H1 (cell line): ENCODE measurements at regions not wholly inside any gene's neighbourhood (a gene's known extent, or its start where the extent isn't known, plus 50 kb on each side); places are given as distances from the start of the nearest gene placed in this dataset.
A peak's percentile ranks its signal among the peaks of the same experiment; 100 is the strongest.

Experiments used
- CTCF ChIA-PET: fragments of 300-600 bp; sonication (Branson Sonifier 250); formaldehyde crosslinking; loops from one replicate; lab custom pipeline; 2021; ENCODE audit not compliant: partially characterized antibody; lab: Charles Lee
- POLR2A ChIA-PET: fragments of 300-600 bp; sonication (Branson Sonifier 250); formaldehyde crosslinking; loops from one replicate; lab custom pipeline; 2021; ENCODE audit warnings: inconsistent platforms; ENCODE audit not compliant: partially characterized antibody; lab: Charles Lee
- DNase-seq, 2 experiments: peaks; one replicate each; pipeline versions ENCODE4 v3.0.0 to v3.0.0-alpha.2; 2010 to 2022; ENCODE audit warnings: low spot score in 2 of 2, low read depth in 1 of 2, mixed read lengths in 1 of 2
- FAIRE-seq: peaks from 2 replicates; lab custom pipeline; 2011; peaks lifted over from hg19 to GRCh38; lab: Jason Lieb, UNC
- H2AFZ ChIP-seq: 2 replicates; pipeline ENCODE4 v1.8.1; 2012; ENCODE audit warnings: low read length, inconsistent platforms
- H2AK5ac ChIP-seq: 2 replicates; pipeline ENCODE4 v1.6.1; 2013; ENCODE audit warnings: low read depth, low read length
- H2BK120ac ChIP-seq: replicated peaks from 2 replicates; pipeline ENCODE3; 2013; ENCODE audit warnings: low read depth, low read length, inconsistent platforms
- H2BK12ac ChIP-seq: 2 replicates; pipeline ENCODE4 v1.6.1; 2013; ENCODE audit warnings: low read depth, low read length
- H2BK15ac ChIP-seq: 2 replicates; pipeline ENCODE4 v1.6.1; 2013; ENCODE audit warnings: low read length
- H2BK20ac ChIP-seq: 2 replicates; pipeline ENCODE4 v1.6.1; 2013; ENCODE audit warnings: low read length
- H2BK5ac ChIP-seq: 2 replicates; pipeline ENCODE4 v1.6.1; 2013; ENCODE audit warnings: low read depth, low read length
- H3K14ac ChIP-seq: 2 replicates; pipeline ENCODE4 v1.6.1; 2013; ENCODE audit warnings: inconsistent platforms; ENCODE audit not compliant: insufficient read length
- H3K18ac ChIP-seq: 2 replicates; pipeline ENCODE4 v1.6.1; 2013; ENCODE audit warnings: low read length; ENCODE audit errors: extremely low read depth
- H3K23ac ChIP-seq: 2 replicates; pipeline ENCODE4 v1.6.1; 2013; ENCODE audit warnings: inconsistent platforms; ENCODE audit not compliant: insufficient read length
- H3K23me2 ChIP-seq: 2 replicates; pipeline ENCODE4 v1.6.1; 2013; ENCODE audit warnings: low read depth, low read length
- H3K27ac ChIP-seq: 2 replicates; pipeline ENCODE4 v1.6.1; 2011; ENCODE audit warnings: low read depth, low read length, inconsistent platforms
- H3K27me3 ChIP-seq, 4 experiments: replicated peaks in 1 of 4; 1 replicate in 1 of 4; 2 replicates in 3 of 4; pipeline versions ENCODE4 v1.6.1 to v1.8.1; 2011 to 2013; ENCODE audit warnings: low read length in 3 of 4, mild to moderate bottlenecking in 3 of 4, inconsistent platforms in 2 of 4, mixed read lengths in 2 of 4, moderate library complexity in 1 of 4; ENCODE audit not compliant: control insufficient read depth in 3 of 4, insufficient read depth in 3 of 4; ENCODE audit errors: extremely low read depth in 1 of 4
- H3K36me3 ChIP-seq, 4 experiments: 2 replicates each; pipeline versions ENCODE4 v1.6.1 to v1.8.1; 2011 to 2013; ENCODE audit warnings: mild to moderate bottlenecking in 4 of 4, low read length in 3 of 4, moderate library complexity in 2 of 4, control low read depth in 1 of 4, inconsistent platforms in 1 of 4; ENCODE audit not compliant: insufficient read depth in 4 of 4, control insufficient read depth in 2 of 4
- H3K4ac ChIP-seq: replicated peaks from 2 replicates; pipeline ENCODE3; 2013; ENCODE audit warnings: low read length, low read depth, mixed read lengths, inconsistent platforms; ENCODE audit not compliant: insufficient read length
- H3K4me1 ChIP-seq, 4 experiments: replicated peaks in 1 of 4; 1 replicate in 1 of 4; 2 replicates in 3 of 4; pipeline versions ENCODE4 v1.6.1 to v1.8.1; 2011 to 2013; ENCODE audit warnings: low read length in 3 of 4, inconsistent platforms in 2 of 4, mixed read lengths in 1 of 4; ENCODE audit not compliant: insufficient read depth in 4 of 4, control insufficient read depth in 3 of 4
- H3K4me2 ChIP-seq, 2 experiments: 2 replicates each; pipeline versions ENCODE4 v1.6.1 to v1.8.1; 2011 to 2013; ENCODE audit warnings: low read depth in 2 of 2, low read length in 2 of 2, control low read depth in 1 of 2, inconsistent platforms in 1 of 2, mild to moderate bottlenecking in 1 of 2; ENCODE audit not compliant: insufficient read depth in 1 of 2
- H3K4me3 ChIP-seq, 4 experiments: fragments of 200-600, 300-600 bp in 1 of 4; sonication (generic), shearing (Covaris generic), sonication (Bioruptor Twin) in 1 of 4; 2 replicates each; pipeline versions ENCODE4 v1.5.1 to v1.8.1; 2011 to 2016; ENCODE audit warnings: low read length in 4 of 4, low read depth in 3 of 4, control low read depth in 2 of 4, inconsistent platforms in 2 of 4, mild to moderate bottlenecking in 2 of 4, mixed read lengths in 1 of 4, moderate library complexity in 1 of 4; ENCODE audit not compliant: insufficient read depth in 2 of 4; ENCODE audit errors: extremely low read depth in 1 of 4
- H3K56ac ChIP-seq: replicated peaks from 2 replicates; pipeline ENCODE3; 2013; ENCODE audit warnings: low read depth, mild to moderate bottlenecking, mixed read lengths, low read length, inconsistent platforms; ENCODE audit not compliant: insufficient read length
- H3K79me1 ChIP-seq: 2 replicates; pipeline ENCODE4 v1.6.1; 2013; ENCODE audit warnings: low read depth, low read length, control low read depth
- H3K79me2 ChIP-seq, 2 experiments: 2 replicates each; pipeline versions ENCODE4 v1.6.1 to v1.8.1; 2012 to 2013; ENCODE audit warnings: low read length in 2 of 2, mild to moderate bottlenecking in 2 of 2, inconsistent platforms in 1 of 2; ENCODE audit not compliant: insufficient read depth in 2 of 2, control insufficient read depth in 1 of 2
- H3K9ac ChIP-seq, 4 experiments: replicated peaks in 1 of 4; 1 replicate in 1 of 4; 2 replicates in 3 of 4; pipeline versions ENCODE4 v1.6.1 to v1.8.1; 2011 to 2013; ENCODE audit warnings: low read depth in 3 of 4, low read length in 3 of 4, control low read depth in 2 of 4, mild to moderate bottlenecking in 2 of 4, moderate library complexity in 2 of 4, inconsistent platforms in 1 of 4; ENCODE audit errors: extremely low read depth in 1 of 4
- H3K9me3 ChIP-seq, 2 experiments: 2 replicates each; pipeline versions ENCODE4 v1.6.1 to v1.8.1; 2012 to 2013; ENCODE audit warnings: mild to moderate bottlenecking in 2 of 2, moderate library complexity in 2 of 2, control low read depth in 1 of 2, inconsistent platforms in 1 of 2, low read depth in 1 of 2, low read length in 1 of 2, mixed read lengths in 1 of 2; ENCODE audit not compliant: insufficient read depth in 2 of 2
- H4K20me1 ChIP-seq, 2 experiments: replicated peaks in 1 of 2; 2 replicates each; pipeline versions ENCODE3 to v1.8.1; 2011 to 2013; ENCODE audit warnings: inconsistent platforms in 2 of 2, low read length in 2 of 2, mild to moderate bottlenecking in 1 of 2; ENCODE audit not compliant: insufficient read depth in 2 of 2, control insufficient read depth in 1 of 2
- H4K5ac ChIP-seq: 2 replicates; pipeline ENCODE4 v1.6.1; 2013; ENCODE audit warnings: low read length, low read depth, mixed read lengths, inconsistent platforms; ENCODE audit not compliant: insufficient read length
- H4K8ac ChIP-seq: 2 replicates; pipeline ENCODE4 v1.8.0; 2013; ENCODE audit warnings: mild to moderate bottlenecking, moderate library complexity, low read length, inconsistent platforms; ENCODE audit not compliant: insufficient read depth; ENCODE audit errors: extremely low read depth
- H4K91ac ChIP-seq: replicated peaks from 2 replicates; pipeline ENCODE3; 2013; ENCODE audit warnings: low read length, mixed read lengths, inconsistent platforms; ENCODE audit not compliant: insufficient read length
- GABPA ChIP-seq: IDR thresholded peaks from 2 replicates; pipeline ENCODE4 v1.6.1; 2011; ENCODE audit warnings: mild to moderate bottlenecking, low read length, moderate library complexity, borderline replicate concordance; ENCODE audit not compliant: insufficient read depth
- KDM1A ChIP-seq: fragments of 200-600, 300-600 bp; sonication (generic); IDR thresholded peaks from 2 replicates; pipeline ENCODE4 v1.7.1; 2016; ENCODE audit warnings: mild to moderate bottlenecking, low read length, borderline replicate concordance
- KDM5A ChIP-seq: fragments of 200-600 bp; IDR thresholded peaks from 2 replicates; pipeline ENCODE4 v1.7.1; 2012; ENCODE audit warnings: mild to moderate bottlenecking, low read length, inconsistent platforms, mixed read lengths
- NANOG ChIP-seq: IDR thresholded peaks from 2 replicates; pipeline ENCODE4 v1.6.1; 2011; ENCODE audit warnings: low read length, low read depth, mild to moderate bottlenecking, inconsistent platforms; ENCODE audit not compliant: insufficient read depth, poor library complexity, severe bottlenecking
- POU5F1 ChIP-seq: IDR thresholded peaks from 2 replicates; pipeline ENCODE4 v1.6.1; 2011; ENCODE audit warnings: low read depth, mild to moderate bottlenecking, low read length, moderate library complexity
- RFX5 ChIP-seq: IDR thresholded peaks from 2 replicates; pipeline ENCODE4 v1.6.1; 2011; ENCODE audit warnings: low read depth, low read length, improper control_type of control experiment, borderline replicate concordance
- RXRA ChIP-seq: IDR thresholded peaks from 2 replicates; pipeline ENCODE4 v1.6.1; 2011; ENCODE audit warnings: low read depth, mild to moderate bottlenecking, low read length, moderate library complexity; ENCODE audit not compliant: insufficient read depth
- SUZ12 ChIP-seq: fragments of 200-600 bp; sonication (generic); IDR thresholded peaks from 2 replicates; pipeline ENCODE4 v1.6.1; 2012; ENCODE audit warnings: mild to moderate bottlenecking, inconsistent platforms, low read length, moderate library complexity, mixed read lengths
- WGBS, 2 experiments: shearing (Covaris generic) in 1 of 2; methylation state at CpG; one replicate each; pipeline versions ENCODE4 v1.1.6 to v1.1.7; 2013 to 2015; ENCODE audit warnings: low lambda C conversion rate in 2 of 2, mixed read lengths in 2 of 2, inconsistent platforms in 1 of 2, low coverage in 1 of 2, missing lambda C conversion rate in 1 of 2; ENCODE audit not compliant: insufficient replicate concordance in 2 of 2, insufficient coverage in 1 of 2, insufficient read length in 1 of 2; ENCODE audit errors: extremely low coverage in 1 of 2, missing lambda C conversion rate in 1 of 2; 5-methylcytosine and 5-hydroxymethylcytosine counted together

DNA sequence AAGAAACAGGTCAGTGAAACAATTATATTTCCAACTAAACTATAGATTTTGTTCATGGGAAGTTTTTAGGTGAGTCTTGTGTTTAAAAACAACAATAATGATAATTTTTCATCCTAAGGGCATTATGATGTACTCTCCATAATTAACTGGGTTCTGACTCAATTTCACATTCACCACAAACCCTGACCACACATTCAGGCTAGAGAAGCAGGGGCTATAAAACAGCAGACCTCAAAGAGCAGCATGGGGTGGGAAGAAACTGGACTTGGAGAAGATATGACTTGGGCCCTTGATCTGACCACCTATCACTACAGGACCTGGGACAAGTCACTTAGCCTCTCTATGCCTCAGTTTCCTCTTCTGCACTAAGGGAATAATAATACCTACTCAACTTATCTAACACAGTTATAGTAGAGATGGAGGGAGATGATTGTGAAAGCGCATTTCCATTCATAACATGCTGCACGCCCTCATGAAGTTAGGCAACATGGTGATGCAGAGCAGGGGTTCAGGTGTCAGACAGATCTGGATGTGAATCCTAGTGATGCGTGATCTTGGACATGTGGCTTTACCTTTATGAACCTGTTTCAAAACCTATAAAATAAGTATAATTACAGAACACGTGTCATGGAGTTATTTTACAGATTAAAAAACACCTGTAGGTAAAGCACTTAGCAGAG is 63.0 kb upstream of the ACP3 start:
- Histone ChIP-seq H3K4ac (no peak overlapping the region), H3K27me3 (no peaks in the 10 kb centered on the region), H3K36me3 (no peaks in the 10 kb centered on the region), H4K91ac (no peak overlapping the region), H3K79me2 (no peaks in the 10 kb centered on the region), H4K5ac (no peak overlapping the region), H4K8ac (no peak overlapping the region), H2BK15ac (no peak overlapping the region), H2BK5ac (no peak overlapping the region), H3K9ac (peak overlapping the region in 1 of 4 experiments; percentile 13; a peak in 1 of 7 replicates), H3K23ac (no peak overlapping the region), H2BK120ac (no peak overlapping the region), H3K4me1 (0 out of 7 replicates have a peak, but pooled peaks cover 0 to 2% (median 0%) of the 10 kb centered on the region in 4 experiments), H4K20me1 (no peaks in the 10 kb centered on the region), H3K14ac (no peak overlapping the region), H3K23me2 (no peaks in the 10 kb centered on the region), H3K18ac (no peak overlapping the region), H3K27ac (no peak overlapping the region), H3K4me3 (no peak overlapping the region), H2AFZ (no peak overlapping the region), H2AK5ac (no peak overlapping the region), H3K79me1 (no peaks in the 10 kb centered on the region), H3K56ac (no peak overlapping the region), H2BK12ac (no peak overlapping the region), H3K9me3 (no peaks in the 10 kb centered on the region), H2BK20ac (no peak overlapping the region), H3K4me2 (no peak overlapping the region)
- CTCF ChIA-PET = interaction anchor here (0.9 to 8.5 kb wide), 7 partner anchors 8 to 144 kb away, joined by 3 to 226 read pairs (median 5); no protein-coding TSS in a partner anchor
- WGBS, 2 experiments = 83% methylated on average over 4 of the region's 4 CpGs; no CpG with 5 or more reads in 1 of the 2 experiments
- DNase-seq (no peak), FAIRE-seq (no peak)
- POLR2A ChIA-PET = no interaction called here
- TF ChIP-seq KDM1A (no peak), POU5F1 (no peak), RFX5 (no peak), RXRA (no peak), GABPA (no peak), NANOG (no peak), SUZ12 (no peak), KDM5A (no peak)
